HEK293T (cell line): ENCODE measurements at regions not wholly inside any gene's neighbourhood (a gene's known extent, or its start where the extent isn't known, plus 50 kb on each side); places are given as distances from the start of the nearest gene placed in this dataset.

Source experiments
- BHLHE40 ChIP-seq: fragments of 450-650 bp; IDR thresholded peaks from 2 replicates; pipeline ENCODE4 v1.6.1; 2016; ENCODE audit warnings: mild to moderate bottlenecking, moderate library complexity, borderline replicate concordance
- CTBP1 ChIP-seq: fragments of 450-650 bp; IDR thresholded peaks from 2 replicates; pipeline ENCODE4 v1.6.1; 2016; ENCODE audit warnings: borderline replicate concordance
- FOXA1 ChIP-seq: fragments of 450-650 bp; IDR thresholded peaks from 2 replicates; pipeline ENCODE4 v1.6.1; 2016; ENCODE audit warnings: mild to moderate bottlenecking
- FOXK2 ChIP-seq: fragments of 450-650 bp; IDR thresholded peaks from 2 replicates; pipeline ENCODE4 v1.6.1; 2016; ENCODE audit warnings: mild to moderate bottlenecking
- FOXM1 ChIP-seq: fragments of 450-650 bp; IDR thresholded peaks from 2 replicates; pipeline ENCODE4 v1.6.1; 2017; ENCODE audit warnings: mild to moderate bottlenecking, borderline replicate concordance
- HDGF ChIP-seq: fragments of 450-650 bp; IDR thresholded peaks from 2 replicates; pipeline ENCODE4 v1.6.1; 2017; ENCODE audit warnings: antibody characterized with exemption, borderline replicate concordance
- L3MBTL2 ChIP-seq: fragments of 450-650 bp; conservative IDR thresholded peaks from 2 replicates; pipeline ENCODE4 v1.6.1; 2016; ENCODE audit warnings: mild to moderate bottlenecking
- SP1 ChIP-seq: fragments of 450-650 bp; IDR thresholded peaks from 2 replicates; pipeline ENCODE4 v1.6.1; 2017
- SUZ12 ChIP-seq: fragments of 450-650 bp; IDR thresholded peaks from 2 replicates; pipeline ENCODE4 v1.6.1; 2016; ENCODE audit warnings: mild to moderate bottlenecking
- TARDBP ChIP-seq: fragments of 450-650 bp; IDR thresholded peaks from 2 replicates; pipeline ENCODE4 v1.6.1; 2016

DNA sequence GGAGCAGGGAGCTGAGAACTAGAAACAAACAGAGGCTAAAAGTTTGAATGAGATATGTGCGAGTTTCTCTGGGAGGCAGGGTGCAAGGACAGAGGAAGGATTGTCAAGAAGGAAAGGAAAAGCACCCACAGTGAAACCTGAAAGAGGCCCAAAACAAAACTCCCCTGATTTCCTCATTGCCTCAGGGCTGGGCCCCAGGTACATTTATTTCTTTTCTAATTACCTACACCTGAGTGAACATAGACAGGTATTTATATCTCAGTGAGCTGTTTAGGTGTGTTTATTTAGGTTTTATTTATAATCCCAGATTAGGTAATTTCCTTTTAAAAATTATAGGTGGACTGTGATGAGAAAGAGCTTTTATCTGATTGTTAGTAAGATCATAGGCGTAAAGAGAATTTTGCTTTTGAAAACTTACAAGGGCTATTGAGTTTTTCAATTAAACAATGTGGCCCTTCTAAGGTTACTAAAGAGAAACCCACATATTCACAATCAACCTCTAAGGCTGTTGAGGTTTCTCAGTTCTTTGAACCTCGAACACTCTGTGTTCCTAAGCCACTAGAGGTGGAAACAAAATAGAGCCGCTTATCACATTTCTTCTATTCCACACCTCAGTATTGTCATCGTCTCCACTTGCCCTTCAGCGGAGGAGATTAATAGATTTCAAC, 344.8 kb downstream of the ZNF608 start:
- TF ChIP-seq L3MBTL2 = no peak
- TF ChIP-seq FOXA1 = no peak
- TF ChIP-seq SP1 = no peak
- TF ChIP-seq HDGF = no peak
- no peak for TF ChIP-seq FOXK2
- TF ChIP-seq BHLHE40 = no peak
- TF ChIP-seq SUZ12 = no peak
- TF ChIP-seq FOXM1 = no peak
- TF ChIP-seq TARDBP = no peak
- TF ChIP-seq CTBP1 = no peak
